GM18907 (cell line): ENCODE measurements at regions not wholly inside any gene's neighbourhood (a gene's known extent, or its start where the extent isn't known, plus 50 kb on each side); places are given as distances from the start of the nearest gene placed in this dataset.
"Not testable (repeated sequence)": the region's sequence is repeated elsewhere in the genome, so short reads cannot be mapped to it uniquely, and the experiment has no call there.

Experiments used
- ATAC-seq: cut with Tn5 transposase; IDR thresholded peaks from one replicate; pipeline ENCODE4 v1.9.1; 2021; ENCODE audit warnings: mild to moderate bottlenecking, moderate library complexity; ENCODE audit not compliant: unreplicated experiment

- ATAC-seq, result peak; percentile 12
These were observed 116.5 kb upstream of the PLGLB2 start for GRCh38 chr2:87631402-87631801.

GRCh38 chr2:87633287-87633963 is 114.5 kb upstream of the PLGLB2 start:
- not testable (repeated sequence) for ATAC-seq

GRCh38 chr2:87634106-87634505 is 113.8 kb upstream of the PLGLB2 start:
- not testable (repeated sequence) for ATAC-seq

- not testable (repeated sequence) for ATAC-seq
These were observed 112.8 kb upstream of the PLGLB2 start for GRCh38 chr2:87634971-87635650.

- ATAC-seq, result not testable (repeated sequence)
These were observed 111.6 kb upstream of the PLGLB2 start for GRCh38 chr2:87636246-87636645.

- ATAC-seq, result not testable (repeated sequence)
These were observed 111.2 kb upstream of the PLGLB2 start for GRCh38 chr2:87636735-87637134.

GRCh38 chr2:87637249-87637990 is 110.5 kb upstream of the PLGLB2 start:
- ATAC-seq, result not testable (repeated sequence)

GRCh38 chr2:87638114-87638807 is 109.6 kb upstream of the PLGLB2 start:
- not testable (repeated sequence) for ATAC-seq

- ATAC-seq, result not testable (repeated sequence)
These were observed 109.0 kb upstream of the PLGLB2 start for GRCh38 chr2:87638872-87639271.

GRCh38 chr2:87639801-87640440 is 108.0 kb upstream of the PLGLB2 start:
- ATAC-seq, result not testable (repeated sequence)

GRCh38 chr2:87640961-87641563 is 106.8 kb upstream of the PLGLB2 start:
- not testable (repeated sequence) for ATAC-seq

- ATAC-seq, result not testable (repeated sequence)
These were observed 104.7 kb upstream of the PLGLB2 start for GRCh38 chr2:87643165-87643564.

- not testable (repeated sequence) for ATAC-seq
These were observed 100.0 kb upstream of the PLGLB2 start for GRCh38 chr2:87647737-87648498.

GRCh38 chr2:87648815-87649214 is 99.1 kb upstream of the PLGLB2 start:
- not testable (repeated sequence) for ATAC-seq

GRCh38 chr2:87649871-87650270 is 98.0 kb upstream of the PLGLB2 start:
- ATAC-seq, result not testable (repeated sequence)

GRCh38 chr2:87650837-87651236 is 97.0 kb upstream of the PLGLB2 start:
- ATAC-seq, result not testable (repeated sequence)

- not testable (repeated sequence) for ATAC-seq
These were observed 96.3 kb upstream of the PLGLB2 start for GRCh38 chr2:87651589-87651988.

- not testable (repeated sequence) for ATAC-seq
These were observed 94.5 kb upstream of the PLGLB2 start for GRCh38 chr2:87653373-87653772.

- ATAC-seq, result not testable (repeated sequence)
These were observed 93.6 kb upstream of the PLGLB2 start for GRCh38 chr2:87654136-87654814.
